CD14-positive monocyte (primary cell): ENCODE measurements at regions not wholly inside any gene's neighbourhood (a gene's known extent, or its start where the extent isn't known, plus 50 kb on each side); places are given as distances from the start of the nearest gene placed in this dataset.

Experiments
- DNase-seq, 3 donors: peaks; one replicate each; pipeline ENCODE4 v3.0.0-alpha.2; 2011 to 2022
- H2AFZ ChIP-seq: 2 replicates; pipeline ENCODE4 v1.6.0; 2012; ENCODE audit warnings: mild to moderate bottlenecking, low read depth, low read length, inconsistent platforms; ENCODE audit not compliant: insufficient read depth, poor library complexity, severe bottlenecking
- H3K27ac ChIP-seq, 2 donors: 1 replicate in 1 of 2; 2 replicates in 1 of 2; pipeline ENCODE4 v1.5.1; 2012 to 2013; ENCODE audit warnings: low read length in 2 of 2, control low read depth in 1 of 2, inconsistent platforms in 1 of 2, low read depth in 1 of 2, mild to moderate bottlenecking in 1 of 2
- H3K27me3 ChIP-seq, 2 donors: one replicate each; pipeline versions ENCODE4 v1.6.0 to v1.6.1; 2011 to 2013; ENCODE audit warnings: low read length in 2 of 2; ENCODE audit not compliant: control insufficient read depth in 2 of 2, insufficient read depth in 2 of 2
- H3K36me3 ChIP-seq, 2 donors: replicated peaks in 1 of 2; 1 replicate in 1 of 2; 2 replicates in 1 of 2; pipeline versions ENCODE4 v1.5.1 to v1.6.1; 2012 to 2013; ENCODE audit warnings: low read length in 2 of 2, control low read depth in 1 of 2, inconsistent platforms in 1 of 2, mild to moderate bottlenecking in 1 of 2; ENCODE audit not compliant: insufficient read depth in 2 of 2, control insufficient read depth in 1 of 2
- H3K4me1 ChIP-seq, 2 donors: 1 replicate in 1 of 2; 2 replicates in 1 of 2; pipeline versions ENCODE4 v1.5.1 to v1.6.1; 2012 to 2013; ENCODE audit warnings: low read length in 2 of 2, control low read depth in 1 of 2, inconsistent platforms in 1 of 2, mild to moderate bottlenecking in 1 of 2, moderate library complexity in 1 of 2; ENCODE audit not compliant: insufficient read depth in 2 of 2, control insufficient read depth in 1 of 2
- H3K4me2 ChIP-seq: replicated peaks from 2 replicates; pipeline ENCODE3; 2012; ENCODE audit warnings: low read length, moderate library complexity, mild to moderate bottlenecking; ENCODE audit not compliant: poor library complexity, severe bottlenecking; ENCODE audit errors: extremely low read depth
- H3K4me3 ChIP-seq, 3 experiments: fragments of 200-600 bp in 1 of 3; sonication (generic) in 1 of 3; replicated peaks in 1 of 3; 1 replicate in 2 of 3; 2 replicates in 1 of 3; pipeline ENCODE4 v1.5.1; 2011 to 2013; ENCODE audit warnings: low read length in 3 of 3, mild to moderate bottlenecking in 3 of 3, control low read depth in 2 of 3, low read depth in 2 of 3, inconsistent platforms in 1 of 3, moderate library complexity in 1 of 3
- H3K79me2 ChIP-seq: 2 replicates; pipeline ENCODE4 v1.6.0; 2012; ENCODE audit warnings: mild to moderate bottlenecking, control low read depth, inconsistent platforms, low read length, moderate library complexity; ENCODE audit not compliant: insufficient read depth
- H3K9ac ChIP-seq: 2 replicates; pipeline ENCODE4 v1.6.0; 2017; ENCODE audit warnings: low read length, mild to moderate bottlenecking; ENCODE audit not compliant: insufficient read depth, poor library complexity, severe bottlenecking
- H3K9me3 ChIP-seq, 2 donors: replicated peaks in 1 of 2; 1 replicate in 1 of 2; 2 replicates in 1 of 2; pipeline versions ENCODE4 v1.5.1 to v1.6.1; 2012 to 2013; ENCODE audit warnings: low read length in 2 of 2, control low read depth in 1 of 2; ENCODE audit not compliant: control insufficient read depth in 1 of 2, insufficient read depth in 1 of 2
- H4K20me1 ChIP-seq: 2 replicates; pipeline ENCODE4 v1.6.0; 2012; ENCODE audit warnings: mild to moderate bottlenecking, low read length, control low read depth, moderate library complexity; ENCODE audit not compliant: insufficient read depth
- H3K27ac Mint-ChIP-seq, 7 donors: one replicate each; pipeline ENCODE4 v1.8.0; 2020; ENCODE audit warnings: mild to moderate bottlenecking in 7 of 7, mixed read lengths in 7 of 7, moderate library complexity in 6 of 7, inconsistent platforms in 2 of 7
- H3K27me3 Mint-ChIP-seq, 3 donors: one replicate each; pipeline ENCODE4 v1.8.0; 2021 to 2022; ENCODE audit warnings: low read depth in 3 of 3, mild to moderate bottlenecking in 3 of 3, mixed read lengths in 3 of 3, moderate library complexity in 3 of 3, inconsistent platforms in 1 of 3
- H3K36me3 Mint-ChIP-seq, 2 donors: one replicate each; pipeline ENCODE4 v1.8.0; 2020; ENCODE audit warnings: mixed read lengths in 2 of 2, inconsistent platforms in 1 of 2, mild to moderate bottlenecking in 1 of 2
- H3K4me1 Mint-ChIP-seq: one replicate; pipeline ENCODE4 v1.8.0; 2020; ENCODE audit warnings: mild to moderate bottlenecking, mixed read lengths
- H3K4me3 Mint-ChIP-seq, 2 donors: one replicate each; pipeline ENCODE4 v1.8.0; 2020; ENCODE audit warnings: mild to moderate bottlenecking in 2 of 2, mixed read lengths in 2 of 2, moderate library complexity in 1 of 2
- H3K9me3 Mint-ChIP-seq, 7 donors: one replicate each; pipeline ENCODE4 v1.8.0; 2020 to 2022; ENCODE audit warnings: mixed read lengths in 7 of 7, mild to moderate bottlenecking in 6 of 7, moderate library complexity in 6 of 7, inconsistent platforms in 2 of 7
- CTCF ChIP-seq: fragments of 200-600 bp; IDR thresholded peaks from one replicate; pipeline ENCODE4 v1.8.0; 2022; ENCODE audit warnings: antibody characterized with exemption, mild to moderate bottlenecking
- WGBS: methylation state at CpG from one replicate; pipeline ENCODE4 v1.1.5; 2013; ENCODE audit warnings: missing lambda C conversion rate; ENCODE audit not compliant: insufficient coverage; 5-methylcytosine and 5-hydroxymethylcytosine counted together
- intact Hi-C, 2 donors: fragments of 100-400 bp; cut with micrococcal nuclease; formaldehyde crosslinking; loops; one replicate each; pipeline versions ENCODE4 v1.15.0 to v1.15.1; 2023

- H3K9me3 ChIP-seq: peaks cover 4 to 9% of the 10 kb centered on the region in 2 donors
- no peak overlapping the region for H2AFZ ChIP-seq
- no peak overlapping the region for H3K27ac ChIP-seq
- no peaks in the 10 kb centered on the region for H3K27me3 ChIP-seq
- H3K4me3 ChIP-seq: no peak overlapping the region
- H3K79me2 ChIP-seq: no peaks in the 10 kb centered on the region
- H3K27me3 Mint-ChIP-seq: peaks cover 0 to 2% (median 0%) of the 10 kb centered on the region in 3 donors
- H3K36me3 Mint-ChIP-seq: no peaks in the 10 kb centered on the region
- H3K4me1 ChIP-seq: no peaks in the 10 kb centered on the region
- H4K20me1 ChIP-seq: no peaks in the 10 kb centered on the region
- no peak for DNase-seq
- no peak for TF ChIP-seq CTCF
- 89% methylated on average over 1 of the region's 2 CpGs for WGBS
- H3K9me3 Mint-ChIP-seq: peaks cover 3 to 10% (median 6%) of the 10 kb centered on the region in 7 donors
- H3K4me1 Mint-ChIP-seq: no peaks in the 10 kb centered on the region
- no peak overlapping the region for H3K9ac ChIP-seq
- H3K27ac Mint-ChIP-seq: no peak overlapping the region
- H3K4me2 ChIP-seq: no peak overlapping the region
- H3K4me3 Mint-ChIP-seq: no peak overlapping the region
- intact Hi-C loops: no loop called here
- H3K36me3 ChIP-seq: no peaks in the 10 kb centered on the region
Measured at GRCh38 chr18:30415903-30416302, 626.6 kb downstream of the DSC3 start.

DNA sequence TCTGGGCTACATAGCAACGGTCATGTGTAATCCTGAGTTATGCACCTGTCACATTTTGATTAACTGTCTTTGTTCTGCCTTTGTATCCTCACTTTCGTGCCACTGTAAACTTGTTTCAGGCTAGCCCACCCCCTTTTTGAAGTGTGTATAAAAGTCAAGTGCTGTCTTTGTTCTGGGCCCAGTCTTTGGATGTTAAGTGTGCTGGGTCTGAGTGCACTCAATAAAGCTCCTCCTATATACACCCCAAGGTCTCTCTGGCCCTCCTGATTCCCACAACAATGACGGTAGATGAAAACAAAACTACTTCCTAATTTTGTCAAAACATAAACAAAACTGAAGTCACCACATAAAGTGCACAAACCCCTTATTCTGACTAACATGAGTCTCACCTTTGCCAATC lies 633.4 kb downstream of the DSC3 start:
- H2AFZ ChIP-seq: no peak overlapping the region
- no peak overlapping the region for H3K9ac ChIP-seq
- H3K4me2 ChIP-seq: no peak overlapping the region
- 81% methylated on average over 2 of the region's 3 CpGs for WGBS
- no peak for DNase-seq
- no peaks in the 10 kb centered on the region for H3K4me1 Mint-ChIP-seq
- no peak overlapping the region for H3K4me3 Mint-ChIP-seq
- no peaks in the 10 kb centered on the region for H3K36me3 ChIP-seq
- no peaks in the 10 kb centered on the region for H3K4me1 ChIP-seq
- H3K79me2 ChIP-seq: no peaks in the 10 kb centered on the region
- no peak overlapping the region for H3K27ac ChIP-seq
- H4K20me1 ChIP-seq: no peaks in the 10 kb centered on the region
- no peaks in the 10 kb centered on the region for H3K27me3 Mint-ChIP-seq
- intact Hi-C loops: no loop called here
- peaks cover 3 to 4% of the 10 kb centered on the region in 2 donors for H3K9me3 ChIP-seq
- H3K9me3 Mint-ChIP-seq: peaks cover 0 to 8% (median 3%) of the 10 kb centered on the region in 7 donors
- TF ChIP-seq CTCF: no peak
- no peak overlapping the region for H3K4me3 ChIP-seq
- no peaks in the 10 kb centered on the region for H3K27me3 ChIP-seq
- no peak overlapping the region for H3K27ac Mint-ChIP-seq
- no peaks in the 10 kb centered on the region for H3K36me3 Mint-ChIP-seq
